Heart left ventricle (tissue), 16 donors: ENCODE measurements at regions not wholly inside any gene's neighbourhood (a gene's known extent, or its start where the extent isn't known, plus 50 kb on each side); places are given as distances from the start of the nearest gene placed in this dataset.
A peak's percentile ranks its signal among the peaks of the same experiment; 100 is the strongest.

Experiments
- ATAC-seq, 4 donors: fragments of 200-7000 bp; cut with Tn5 transposase; one replicate each; pipeline ENCODE4 v1.9.1; 2020 to 2022; ENCODE audit warnings: moderate library complexity in 4 of 4, mild to moderate bottlenecking in 3 of 4, moderate number of reproducible peaks in 1 of 4
- DNase-seq, 5 donors: peaks; one replicate each; pipeline ENCODE4 v3.0.0-alpha.2; 2020
- H3K27ac ChIP-seq, 12 donors: fragments of 200-600 bp; sonication (generic) in 4 of 12; one replicate each; pipeline versions ENCODE4 v1.5.0 to v1.8.0; 2016 to 2022; ENCODE audit warnings: mild to moderate bottlenecking in 2 of 12
- H3K27me3 ChIP-seq, 9 donors: fragments of 200-600 bp; sonication (generic) in 2 of 9; one replicate each; pipeline versions ENCODE4 v1.5.1 to v1.8.0; 2016 to 2022; ENCODE audit warnings: mild to moderate bottlenecking in 3 of 9
- H3K36me3 ChIP-seq, 9 donors: fragments of 200-600 bp; sonication (generic) in 2 of 9; one replicate each; pipeline versions ENCODE4 v1.5.0 to v1.8.0; 2018 to 2022; ENCODE audit warnings: mild to moderate bottlenecking in 2 of 9
- H3K4me1 ChIP-seq, 12 donors: fragments of 200-600 bp; sonication (generic) in 4 of 12; one replicate each; pipeline versions ENCODE4 v1.5.0 to v1.8.0; 2016 to 2022; ENCODE audit warnings: mild to moderate bottlenecking in 3 of 12
- H3K4me3 ChIP-seq, 12 donors: fragments of 200-600 bp; sonication (generic) in 4 of 12; one replicate each; pipeline versions ENCODE4 v1.5.0 to v1.8.0; 2017 to 2022; ENCODE audit warnings: mild to moderate bottlenecking in 9 of 12, moderate library complexity in 4 of 12
- H3K9me3 ChIP-seq, 12 donors: fragments of 200-600 bp; sonication (generic) in 4 of 12; one replicate each; pipeline versions ENCODE4 v1.5.0 to v1.8.0; 2016 to 2022; ENCODE audit warnings: mild to moderate bottlenecking in 1 of 12
- POLR2A ChIP-seq, 2 donors: fragments of 450-650 bp; IDR thresholded peaks; one replicate each; pipeline ENCODE4 v1.6.1; 2017; ENCODE audit warnings: antibody characterized with exemption in 2 of 2, mild to moderate bottlenecking in 2 of 2, moderate library complexity in 2 of 2
- WGBS, 4 donors: extraction: QIAGEN DNeasy Blood & Tissue Kit in 2 of 4; methylation state at CpG; one replicate each; pipeline versions ENCODE4 v1.1.5 to v1.1.7; 2013 to 2018; 5-methylcytosine and 5-hydroxymethylcytosine counted together
- intact Hi-C, 10 donors: fragments of 100-400 bp; cut with DNase I; formaldehyde crosslinking; loops; one replicate each; pipeline versions ENCODE4 v1.11.1 to v1.14.2; 2022
- TF ChIP-seq, protein P1 (sequence below), 12 donors: fragments of 200-600 bp; sonication (generic) in 4 of 12; IDR thresholded peaks; one replicate each; pipeline versions ENCODE4 v1.5.0 to v1.8.0; 2018 to 2022; ENCODE audit warnings: antibody characterized with exemption in 12 of 12, mild to moderate bottlenecking in 5 of 12
- donor health status: ischemic (EF 13 %, LVEDD 7.1; RV severe dilation, severe dysfunction).
- donor health status: healthy with polysubstance abuse.
- donor health status: DM: no; HTN: yes; CAD: no.
- donor health status: DM: no; HTN: no; CAD: no.
- donor health status: ischemic (EF 25% LVEDD 6.9; RV normal size, moderate dysfunction).
- donor health status: ischemic (EF 25% LVEDD 5.7; RV mildly dilated, moderate dysfunction).
- donor health status: healthy.
- donor health status: DM: yes; HTN: yes; CAD: no.
- donor health status: ischemic (EF 35%, LVEDD 5.7; RV mildly dilated, moderate dysfunction).
- donor health status: nonischemic (EF 11% LVEDD 7.7; RV severe dilation, severe dysfunction).
- donor health status: DM: yes; HTN: yes; CAD: no.
- donor health status: PGD.
- donor health status: ischemic (EF 29% LVEDD 5.4; RV normal size, mild dysfunction).
- donor health status: nonischemic (EF 23%, LVEDD 6.1; RV moderate dilation, normal function).

DNA sequence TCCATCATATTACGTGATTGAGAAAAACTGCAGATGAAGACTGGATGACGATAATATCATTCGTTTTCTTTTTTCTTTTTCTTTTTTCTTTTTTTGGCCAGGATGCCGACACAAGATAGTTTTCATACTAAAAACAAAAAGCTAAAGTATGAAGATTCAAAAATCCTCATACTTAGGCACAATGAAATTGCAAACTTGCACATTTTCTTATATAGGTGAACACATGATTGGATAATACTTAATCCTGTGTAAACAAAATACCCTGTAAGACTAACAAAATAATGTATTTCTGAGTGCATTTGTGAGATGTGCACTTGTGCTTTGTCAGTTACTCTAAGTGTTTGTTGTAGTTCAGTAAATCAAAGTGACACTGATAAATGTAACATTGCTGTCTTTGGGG lies 568.9 kb downstream of the ANKRD50 start:
- TF ChIP-seq POLR2A (IDR thresholded peaks at IDR 0.05) = no peak
- TF ChIP-seq, protein P1, sequence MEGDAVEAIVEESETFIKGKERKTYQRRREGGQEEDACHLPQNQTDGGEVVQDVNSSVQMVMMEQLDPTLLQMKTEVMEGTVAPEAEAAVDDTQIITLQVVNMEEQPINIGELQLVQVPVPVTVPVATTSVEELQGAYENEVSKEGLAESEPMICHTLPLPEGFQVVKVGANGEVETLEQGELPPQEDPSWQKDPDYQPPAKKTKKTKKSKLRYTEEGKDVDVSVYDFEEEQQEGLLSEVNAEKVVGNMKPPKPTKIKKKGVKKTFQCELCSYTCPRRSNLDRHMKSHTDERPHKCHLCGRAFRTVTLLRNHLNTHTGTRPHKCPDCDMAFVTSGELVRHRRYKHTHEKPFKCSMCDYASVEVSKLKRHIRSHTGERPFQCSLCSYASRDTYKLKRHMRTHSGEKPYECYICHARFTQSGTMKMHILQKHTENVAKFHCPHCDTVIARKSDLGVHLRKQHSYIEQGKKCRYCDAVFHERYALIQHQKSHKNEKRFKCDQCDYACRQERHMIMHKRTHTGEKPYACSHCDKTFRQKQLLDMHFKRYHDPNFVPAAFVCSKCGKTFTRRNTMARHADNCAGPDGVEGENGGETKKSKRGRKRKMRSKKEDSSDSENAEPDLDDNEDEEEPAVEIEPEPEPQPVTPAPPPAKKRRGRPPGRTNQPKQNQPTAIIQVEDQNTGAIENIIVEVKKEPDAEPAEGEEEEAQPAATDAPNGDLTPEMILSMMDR (IDR thresholded peaks at IDR 0.05) = no peak
- WGBS, 4 donors = 88 to 95% (median 89%) methylated on average over 4 of the region's 4 CpGs
- no peaks in the 10 kb centered on the region for H3K36me3 ChIP-seq

DNA sequence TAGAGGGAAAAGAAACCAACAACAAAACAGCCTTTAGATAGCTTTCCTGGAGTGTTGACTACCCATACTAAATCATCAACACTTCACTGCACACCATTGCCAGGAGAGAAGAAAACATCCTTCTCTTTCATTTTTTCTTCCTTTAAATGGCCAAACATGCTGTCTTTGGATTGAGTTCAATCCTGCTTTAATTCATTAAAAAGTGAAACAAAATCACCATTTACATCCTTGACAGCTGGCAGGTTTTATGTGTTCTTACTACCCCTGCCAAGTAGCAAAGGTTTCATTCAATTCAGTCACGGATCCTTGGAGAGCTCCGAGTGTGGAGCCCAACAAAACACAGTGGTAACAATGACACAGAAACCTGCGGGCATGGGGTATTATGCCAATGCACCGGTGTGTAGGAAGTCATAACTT lies 568.3 kb downstream of the ANKRD50 start:
- ATAC-seq = no peak
- intact Hi-C loops = loop anchor here in 1 of 10 donors (10.0 kb wide), 1 partner anchor 111 kb away; no protein-coding TSS in a partner anchor
- WGBS, 4 donors = 53 to 67% (median 61%) methylated on average over 4 of the region's 4 CpGs
- Histone ChIP-seq H3K27me3 (no peaks in the 10 kb centered on the region), H3K4me1 (peaks cover 0 to 31% (median 10%) of the 10 kb centered on the region in 12 donors), H3K9me3 (peaks cover 0 to 5% (median 0%) of the 10 kb centered on the region in 12 donors), H3K4me3 (no peak overlapping the region), H3K36me3 (no peaks in the 10 kb centered on the region), H3K27ac (peak overlapping the region in 1 of 12 donors; percentile 8)
- no peak for TF ChIP-seq POLR2A (IDR thresholded peaks at IDR 0.05)
- TF ChIP-seq, protein P1 (IDR thresholded peaks at IDR 0.05) = no peak
- DNase-seq = no peak

More for the DNA sequence above, 568.9 kb downstream of the ANKRD50 start:
- Histone ChIP-seq H3K27ac (no peak overlapping the region), H3K4me1 (peaks cover 0 to 31% (median 10%) of the 10 kb centered on the region in 12 donors), H3K9me3 (peaks cover 0 to 5% (median 0%) of the 10 kb centered on the region in 12 donors), H3K27me3 (no peaks in the 10 kb centered on the region), H3K4me3 (no peak overlapping the region)
- intact Hi-C loops = loop anchor here in 1 of 10 donors (10.0 kb wide), 1 partner anchor 111 kb away; no protein-coding TSS in a partner anchor
- ATAC-seq (no peak), DNase-seq (no peak)

DNA sequence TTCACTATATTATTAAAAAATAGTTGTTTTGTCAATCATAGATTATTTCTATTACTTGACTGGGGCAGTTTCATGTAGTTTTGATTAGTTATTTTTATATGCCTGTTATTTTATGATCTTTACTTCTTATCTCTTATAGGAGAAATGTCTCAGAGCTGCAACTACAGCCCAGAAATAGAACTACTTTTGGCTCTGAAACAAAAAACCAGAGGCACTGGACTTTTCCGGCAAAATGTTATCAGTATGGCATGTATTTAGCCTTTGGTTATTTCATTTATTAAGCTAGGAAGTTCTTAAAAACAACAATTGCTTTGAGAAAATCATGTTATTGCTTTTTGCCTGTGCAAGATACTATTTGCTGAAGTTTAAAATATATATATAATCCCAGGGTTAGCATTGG lies 566.5 kb downstream of the ANKRD50 start:
- H3K4me3 ChIP-seq = no peak overlapping the region
- ATAC-seq = no peak
- peak overlapping the region in 4 of 12 donors; percentile 3 to 46 (median 5) for H3K27ac ChIP-seq
- intact Hi-C loops = loop anchor here in 1 of 10 donors (10.0 kb wide), 1 partner anchor 109 kb away; no protein-coding TSS in a partner anchor
- H3K27me3 ChIP-seq = no peaks in the 10 kb centered on the region
- WGBS, 4 donors = 17 to 30% (median 25%) methylated on average over 1 of the region's 1 CpG
- H3K4me1 ChIP-seq = peaks cover 0 to 31% (median 10%) of the 10 kb centered on the region in 12 donors
- TF ChIP-seq, protein P1 (IDR thresholded peaks at IDR 0.05) = no peak
- TF ChIP-seq POLR2A (IDR thresholded peaks at IDR 0.05) = no peak
- no peak for DNase-seq
- H3K36me3 ChIP-seq = no peaks in the 10 kb centered on the region
- peaks cover 0 to 5% (median 0%) of the 10 kb centered on the region in 12 donors for H3K9me3 ChIP-seq

DNA sequence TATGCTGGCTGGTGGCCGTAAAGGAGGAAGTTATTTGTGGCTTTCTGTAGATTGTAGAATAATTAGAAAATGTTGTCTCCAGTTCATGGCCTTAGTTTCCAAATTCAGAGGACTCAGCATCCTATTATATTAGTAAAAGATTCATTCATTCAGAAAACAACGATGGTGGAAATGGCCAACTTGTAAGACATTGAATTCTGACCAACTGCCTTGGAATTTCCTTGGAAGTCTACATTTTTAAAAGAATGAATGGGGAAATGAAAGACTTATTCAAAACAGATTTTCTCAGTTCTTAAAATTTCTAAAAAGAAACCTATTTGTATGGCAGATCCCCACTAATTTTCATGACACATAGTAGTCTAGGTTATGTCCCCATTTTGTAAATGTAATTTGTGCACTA lies 561.5 kb downstream of the ANKRD50 start:
- Histone ChIP-seq H3K4me1 (peaks cover 0 to 9% (median under 1%) of the 10 kb centered on the region in 12 donors), H3K27ac (no peak overlapping the region), H3K36me3 (no peaks in the 10 kb centered on the region), H3K27me3 (no peaks in the 10 kb centered on the region), H3K9me3 (no peaks in the 10 kb centered on the region), H3K4me3 (no peak overlapping the region)
- DNase-seq (no peak), ATAC-seq (no peak)
- TF ChIP-seq POLR2A (IDR thresholded peaks at IDR 0.05) = no peak
- TF ChIP-seq, protein P1 (IDR thresholded peaks at IDR 0.05) = no peak
- 85 to 94% (median 91%) methylated on average over 2 of the region's 2 CpGs for WGBS, 4 donors
- intact Hi-C loops = no loop called here
